SK-N-SH treated with all-trans-retinoic acid at 6 μM for 48 hours (cell line): ENCODE measurements at regions not wholly inside any gene's neighbourhood (a gene's known extent, or its start where the extent isn't known, plus 50 kb on each side); places are given as distances from the start of the nearest gene placed in this dataset.

Source experiments
- BACH2 ChIP-seq: fragments of 250-450 bp; sonication (Bioruptor Pico); IDR thresholded peaks from 2 replicates; pipeline ENCODE4 v1.9.0; 2021; ENCODE audit warnings: mild to moderate bottlenecking, borderline replicate concordance
- CSRNP3 ChIP-seq: fragments of 250-450 bp; sonication (Bioruptor Pico); IDR thresholded peaks from 2 replicates; pipeline ENCODE4 v1.5.1; 2021; ENCODE audit warnings: mild to moderate bottlenecking, moderate library complexity
- ESRRG ChIP-seq: fragments of 250-450 bp; sonication (Bioruptor Pico); IDR thresholded peaks from 2 replicates; pipeline ENCODE4 v1.6.1; 2021; ENCODE audit warnings: mild to moderate bottlenecking
- ISL1 ChIP-seq: fragments of 250-450 bp; sonication (Bioruptor Pico); IDR thresholded peaks from 2 replicates; pipeline ENCODE4 v2.1.2; 2022; ENCODE audit warnings: mild to moderate bottlenecking, moderate library complexity
- ZFP3 ChIP-seq: fragments of 250-450 bp; sonication (Bioruptor Pico); IDR thresholded peaks from 2 replicates; pipeline ENCODE4 v1.5.0; 2020; ENCODE audit warnings: mild to moderate bottlenecking, moderate library complexity
- ZFP30 ChIP-seq: fragments of 450-650 bp; formaldehyde crosslinking; IDR thresholded peaks from 2 replicates; pipeline ENCODE4 v1.5.0; 2022; ENCODE audit warnings: mild to moderate bottlenecking, moderate library complexity
- ZNF565 ChIP-seq: fragments of 450-650 bp; formaldehyde crosslinking; conservative IDR thresholded peaks from 2 replicates; pipeline ENCODE4 v1.5.0; 2020; ENCODE audit warnings: low read depth, mild to moderate bottlenecking, moderate library complexity

- TF ChIP-seq ISL1: no peak
- no peak for TF ChIP-seq BACH2 (CRISPR knock-in tag)
- TF ChIP-seq CSRNP3: no peak
- TF ChIP-seq ESRRG (CRISPR knock-in tag): no peak
- TF ChIP-seq ZNF565 (CRISPR knock-in tag): no peak
- no peak for TF ChIP-seq ZFP3 (CRISPR knock-in tag)
- TF ChIP-seq ZFP30 (CRISPR knock-in tag): no peak
Observed at GRCh38 chr2:142599504-142599903, 278.0 kb upstream of the KYNU start.
